ENCODE measurements at regions not wholly inside any gene's neighbourhood (a gene's known extent, or its start where the extent isn't known, plus 50 kb on each side); places are given as distances from the start of the nearest gene placed in this dataset.

- no peak for TF ChIP-seq CTCF (IDR thresholded peaks at IDR 0.05)
- TF ChIP-seq EP300 (IDR thresholded peaks at IDR 0.05): no peak
Observed at GRCh38 chr7:12013983-12014382, 182.0 kb upstream of the THSD7A start.

Measured in ovary (tissue), 3 donors.